Keratinocyte (primary cell): ENCODE measurements at regions not wholly inside any gene's neighbourhood (a gene's known extent, or its start where the extent isn't known, plus 50 kb on each side); places are given as distances from the start of the nearest gene placed in this dataset.

ENCODE experiments used
- DNase-seq: peaks from one replicate; pipeline ENCODE4 v3.0.0-alpha.2; 2011; ENCODE audit warnings: low read depth, missing footprints, low spot score
- FAIRE-seq: peaks from 2 replicates; lab custom pipeline; 2011; peaks lifted over from hg19 to GRCh38; lab: Jason Lieb, UNC
- H2AFZ ChIP-seq: 2 replicates; pipeline ENCODE4 v1.6.0; 2012; ENCODE audit warnings: low read length, control low read depth, inconsistent platforms; ENCODE audit not compliant: control insufficient read depth
- H3K27ac ChIP-seq: 2 replicates; pipeline ENCODE4 v1.5.1; 2011; ENCODE audit warnings: low read length; ENCODE audit not compliant: control insufficient read depth, insufficient read depth
- H3K27me3 ChIP-seq: 3 replicates; pipeline ENCODE4 v1.6.0; 2011; ENCODE audit warnings: low read length; ENCODE audit not compliant: control insufficient read depth, insufficient read depth; ENCODE audit errors: extremely low read depth
- H3K36me3 ChIP-seq, 2 experiments: 2 replicates in 1 of 2; 3 replicates in 1 of 2; pipeline ENCODE4 v1.5.1; 2011; ENCODE audit warnings: low read length in 2 of 2, mild to moderate bottlenecking in 1 of 2; ENCODE audit not compliant: control insufficient read depth in 2 of 2, insufficient read depth in 2 of 2; ENCODE audit errors: extremely low read depth in 1 of 2
- H3K4me1 ChIP-seq: 3 replicates; pipeline ENCODE4 v1.5.1; 2011; ENCODE audit warnings: low read length; ENCODE audit not compliant: control insufficient read depth, insufficient read depth; ENCODE audit errors: extremely low read depth
- H3K4me2 ChIP-seq: 3 replicates; pipeline ENCODE4 v1.6.0; 2011; ENCODE audit warnings: low read depth, low read length; ENCODE audit not compliant: control insufficient read depth, insufficient read depth; ENCODE audit errors: extremely low read depth
- H3K4me3 ChIP-seq, 3 experiments: fragments of 200-600 bp in 1 of 3; sonication (generic) in 1 of 3; 2 replicates in 2 of 3; 3 replicates in 1 of 3; pipeline ENCODE4 v1.5.1; 2011 to 2016; ENCODE audit warnings: low read length in 3 of 3, mild to moderate bottlenecking in 3 of 3, control low read depth in 2 of 3, inconsistent platforms in 1 of 3, low read depth in 1 of 3, mixed read lengths in 1 of 3, mixed run types in 1 of 3, moderate library complexity in 1 of 3; ENCODE audit not compliant: control insufficient read depth in 2 of 3, insufficient read depth in 2 of 3; ENCODE audit errors: extremely low read depth in 1 of 3
- H3K79me2 ChIP-seq: 2 replicates; pipeline ENCODE4 v1.6.0; 2012; ENCODE audit warnings: low read length; ENCODE audit not compliant: control insufficient read depth, insufficient read depth
- H3K9ac ChIP-seq: 3 replicates; pipeline ENCODE4 v1.6.0; 2011; ENCODE audit warnings: low read length; ENCODE audit not compliant: control insufficient read depth, insufficient read depth; ENCODE audit errors: extremely low read depth
- H3K9me1 ChIP-seq: 3 replicates; pipeline ENCODE4 v1.6.0; 2011; ENCODE audit warnings: low read length; ENCODE audit not compliant: control insufficient read depth, insufficient read depth; ENCODE audit errors: extremely low read depth
- H3K9me3 ChIP-seq: 2 replicates; pipeline ENCODE4 v1.5.1; 2012; ENCODE audit warnings: low read depth, low read length; ENCODE audit not compliant: control insufficient read depth
- H4K20me1 ChIP-seq: 3 replicates; pipeline ENCODE4 v1.6.0; 2011; ENCODE audit warnings: low read length; ENCODE audit not compliant: control insufficient read depth, insufficient read depth; ENCODE audit errors: extremely low read depth
- EZH2 ChIP-seq: IDR thresholded peaks from one replicate; pipeline ENCODE4 v1.6.1; 2012; ENCODE audit warnings: inconsistent platforms, mild to moderate bottlenecking, low read length, moderate library complexity
- dilution Hi-C: fragments of 300-500 bp; cut with MboI; formaldehyde crosslinking; loops from one replicate; pipeline ENCODE4 v1.7.0; 2020; ENCODE audit warnings: low sequenced_read_pairs; ENCODE audit not compliant: extremely low pct_ligation_motif_present
- TF ChIP-seq, protein P1 (sequence below), 3 experiments: IDR thresholded peaks in 1 of 3; conservative IDR thresholded peaks in 1 of 3; optimal IDR thresholded peaks in 1 of 3; 2 replicates in 2 of 3; 3 replicates in 1 of 3; pipeline versions ENCODE3 to v1.5.1; 2011; ENCODE audit warnings: low read length in 3 of 3, mild to moderate bottlenecking in 3 of 3, moderate library complexity in 2 of 3, control low read depth in 1 of 3, inconsistent platforms in 1 of 3; ENCODE audit not compliant: insufficient read depth in 2 of 3; ENCODE audit errors: extremely low read depth in 1 of 3

DNA sequence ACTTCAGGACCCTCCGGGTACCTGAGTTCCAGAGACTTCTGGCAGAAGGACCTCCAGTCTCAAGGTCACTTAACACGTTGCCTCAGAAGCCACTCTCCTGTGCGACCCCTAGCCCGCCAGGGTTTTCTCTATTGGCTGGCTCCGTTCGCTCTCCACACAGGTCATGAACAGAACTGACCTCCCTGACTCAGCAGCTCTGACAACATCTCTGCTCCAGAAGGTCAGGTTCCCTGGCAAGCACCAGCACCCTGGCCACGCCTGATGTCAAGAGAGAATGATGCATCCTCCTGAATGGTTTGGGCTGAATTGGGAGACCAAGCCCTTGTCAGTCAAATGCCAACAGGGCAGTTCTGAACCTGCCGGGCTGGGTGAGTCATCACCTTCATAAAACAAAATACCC is 84.3 kb upstream of the TMEM45B start:
- Histone ChIP-seq H3K27ac (no peak overlapping the region), H3K4me1 (peaks cover 8% of the 10 kb centered on the region), H3K9me3 (no peaks in the 10 kb centered on the region), H3K9ac (no peak overlapping the region), H2AFZ (no peak overlapping the region), H3K9me1 (peaks cover 2% of the 10 kb centered on the region), H4K20me1 (no peaks in the 10 kb centered on the region), H3K36me3 (no peaks in the 10 kb centered on the region), H3K4me2 (peak overlapping the region; percentile 4), H3K4me3 (no peak overlapping the region), H3K27me3 (peaks cover 4% of the 10 kb centered on the region), H3K79me2 (no peaks in the 10 kb centered on the region)
- DNase-seq (peak; percentile 41), FAIRE-seq (peak; percentile 84)
- TF ChIP-seq, protein P1, sequence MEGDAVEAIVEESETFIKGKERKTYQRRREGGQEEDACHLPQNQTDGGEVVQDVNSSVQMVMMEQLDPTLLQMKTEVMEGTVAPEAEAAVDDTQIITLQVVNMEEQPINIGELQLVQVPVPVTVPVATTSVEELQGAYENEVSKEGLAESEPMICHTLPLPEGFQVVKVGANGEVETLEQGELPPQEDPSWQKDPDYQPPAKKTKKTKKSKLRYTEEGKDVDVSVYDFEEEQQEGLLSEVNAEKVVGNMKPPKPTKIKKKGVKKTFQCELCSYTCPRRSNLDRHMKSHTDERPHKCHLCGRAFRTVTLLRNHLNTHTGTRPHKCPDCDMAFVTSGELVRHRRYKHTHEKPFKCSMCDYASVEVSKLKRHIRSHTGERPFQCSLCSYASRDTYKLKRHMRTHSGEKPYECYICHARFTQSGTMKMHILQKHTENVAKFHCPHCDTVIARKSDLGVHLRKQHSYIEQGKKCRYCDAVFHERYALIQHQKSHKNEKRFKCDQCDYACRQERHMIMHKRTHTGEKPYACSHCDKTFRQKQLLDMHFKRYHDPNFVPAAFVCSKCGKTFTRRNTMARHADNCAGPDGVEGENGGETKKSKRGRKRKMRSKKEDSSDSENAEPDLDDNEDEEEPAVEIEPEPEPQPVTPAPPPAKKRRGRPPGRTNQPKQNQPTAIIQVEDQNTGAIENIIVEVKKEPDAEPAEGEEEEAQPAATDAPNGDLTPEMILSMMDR (optimal IDR thresholded peaks at IDR 0.05 in 1 of 3, IDR thresholded peaks at IDR 0.05 in 1 of 3, conservative IDR thresholded peaks at IDR 0.05 in 1 of 3; ENCODE audit: extremely low read depth in 1 of 3, insufficient read depth in 2 of 3, low read length in 3 of 3), result no peak
- no peak for TF ChIP-seq EZH2
- dilution Hi-C loops, result loop anchor here (25.0 kb wide), 1 partner anchor 369 kb away; no protein-coding TSS in a partner anchor

DNA sequence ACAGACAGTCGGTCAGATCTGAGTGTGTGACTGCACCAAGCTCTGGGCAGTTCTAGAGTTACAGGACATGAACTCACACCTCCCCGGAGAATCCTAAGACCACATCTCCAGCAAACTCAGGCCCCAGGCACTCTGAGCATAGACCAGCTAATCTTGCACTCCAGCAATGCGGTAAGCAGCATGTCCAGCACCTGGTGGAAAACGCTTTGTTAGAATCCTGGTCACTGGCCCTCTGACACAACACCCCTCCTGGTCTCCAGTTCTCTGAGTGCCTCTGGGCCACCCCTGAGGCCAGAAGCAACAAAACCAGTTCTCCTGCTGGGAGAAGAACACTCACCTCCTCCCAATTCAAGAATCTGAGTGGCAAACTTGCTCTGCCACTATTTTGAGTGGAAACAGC is 82.7 kb upstream of the TMEM45B start:
- Histone ChIP-seq H3K4me1 (peaks cover 8% of the 10 kb centered on the region), H3K9me1 (peaks cover 2% of the 10 kb centered on the region), H4K20me1 (no peaks in the 10 kb centered on the region), H3K79me2 (no peaks in the 10 kb centered on the region), H2AFZ (no peak overlapping the region), H3K36me3 (no peaks in the 10 kb centered on the region), H3K9me3 (no peaks in the 10 kb centered on the region), H3K4me3 (no peak overlapping the region), H3K27ac (no peak overlapping the region), H3K4me2 (no peak overlapping the region), H3K27me3 (peaks cover 4% of the 10 kb centered on the region), H3K9ac (no peak overlapping the region)
- no peak for FAIRE-seq
- dilution Hi-C loops, result loop anchor here (25.0 kb wide), 1 partner anchor 371 kb away; no protein-coding TSS in a partner anchor
- TF ChIP-seq EZH2, result no peak
- TF ChIP-seq, protein P1 (optimal IDR thresholded peaks at IDR 0.05 in 1 of 3, IDR thresholded peaks at IDR 0.05 in 1 of 3, conservative IDR thresholded peaks at IDR 0.05 in 1 of 3; ENCODE audit: extremely low read depth in 1 of 3, insufficient read depth in 2 of 3, low read length in 3 of 3), result no peak
- no peak for DNase-seq
